Skeletal muscle cell (primary cell): ENCODE measurements at regions not wholly inside any gene's neighbourhood (a gene's known extent, or its start where the extent isn't known, plus 50 kb on each side); places are given as distances from the start of the nearest gene placed in this dataset.
"Not testable (repeated sequence)": the region's sequence is repeated elsewhere in the genome, so short reads cannot be mapped to it uniquely, and the experiment has no call there.

Experiments used
- DNase-seq: peaks from one replicate; pipeline ENCODE4 v3.0.0-alpha.2; 2010; ENCODE audit warnings: low read depth
- H3K4me3 ChIP-seq: 2 replicates; pipeline ENCODE4 v1.5.1; 2011; ENCODE audit warnings: low read depth, mild to moderate bottlenecking, control low read depth, low read length, moderate library complexity

DNA sequence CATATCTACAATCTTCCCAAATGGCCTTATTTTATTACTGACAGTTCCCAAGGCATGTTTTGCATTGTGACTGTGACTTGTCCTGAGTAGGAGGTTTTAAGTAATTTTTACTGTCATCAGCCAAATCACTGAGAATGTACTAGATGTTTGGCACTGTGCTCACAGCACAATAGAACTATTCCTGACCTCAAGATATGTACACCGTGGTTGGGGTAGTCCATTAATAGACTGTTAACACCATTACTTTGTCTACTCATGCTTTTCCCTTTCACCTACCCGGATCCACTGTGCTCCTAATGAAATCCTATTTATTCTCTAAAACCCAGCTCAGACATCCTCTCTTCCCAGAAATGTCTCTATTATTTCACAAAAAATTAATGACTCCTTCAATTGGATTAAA lies 168.7 kb upstream of the TENM4 start:
- no peak overlapping the region for H3K4me3 ChIP-seq
- no peak for DNase-seq

DNA sequence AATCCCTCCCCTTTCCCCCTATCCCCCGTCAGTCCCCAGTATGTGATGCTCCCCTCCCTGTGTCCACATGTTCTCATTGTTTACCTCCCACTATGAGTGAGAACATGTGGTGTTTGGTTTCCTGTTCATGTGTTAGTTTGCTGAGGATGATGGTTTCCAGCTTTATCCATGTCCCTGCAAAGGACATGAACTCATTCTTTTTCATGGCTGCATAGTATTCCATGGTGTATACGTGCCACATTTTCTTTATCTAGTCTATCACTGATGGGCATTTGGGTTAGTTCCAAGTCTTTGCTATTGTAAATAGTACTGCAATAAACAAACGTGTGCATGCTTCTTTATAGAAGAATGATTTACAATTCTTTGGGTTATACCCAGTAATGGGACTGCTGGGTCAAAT lies 165.6 kb upstream of the TENM4 start:
- H3K4me3 ChIP-seq, DNase-seq: not testable (repeated sequence)

- no peak overlapping the region for H3K4me3 ChIP-seq
- DNase-seq: no peak
Measured at GRCh38 chr11:79600711-79601110, 159.9 kb upstream of the TENM4 start.

DNA sequence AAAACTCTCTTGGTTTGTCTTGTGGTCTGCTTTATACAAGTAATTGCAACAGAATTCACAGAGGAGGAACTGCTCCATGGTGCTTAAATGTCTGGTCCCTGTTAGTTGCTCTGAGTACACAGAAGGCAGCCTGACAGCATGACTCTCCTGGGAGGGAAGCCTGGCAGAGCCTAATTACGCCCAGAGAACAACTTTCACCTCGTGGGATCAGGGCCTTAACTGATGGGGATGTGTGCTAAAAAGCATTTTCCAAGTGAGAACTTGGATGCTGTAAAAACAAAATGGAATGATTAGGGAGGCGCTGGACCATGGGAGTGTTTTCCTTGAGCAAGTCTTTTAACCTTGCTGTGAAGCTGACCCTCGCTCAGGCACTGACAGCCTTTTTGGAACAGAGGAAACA lies 154.0 kb upstream of the TENM4 start:
- no peak overlapping the region for H3K4me3 ChIP-seq
- no peak for DNase-seq

- no peak overlapping the region for H3K4me3 ChIP-seq
- DNase-seq: no peak
Measured at GRCh38 chr11:79592824-79593223, 152.0 kb upstream of the TENM4 start.

DNA sequence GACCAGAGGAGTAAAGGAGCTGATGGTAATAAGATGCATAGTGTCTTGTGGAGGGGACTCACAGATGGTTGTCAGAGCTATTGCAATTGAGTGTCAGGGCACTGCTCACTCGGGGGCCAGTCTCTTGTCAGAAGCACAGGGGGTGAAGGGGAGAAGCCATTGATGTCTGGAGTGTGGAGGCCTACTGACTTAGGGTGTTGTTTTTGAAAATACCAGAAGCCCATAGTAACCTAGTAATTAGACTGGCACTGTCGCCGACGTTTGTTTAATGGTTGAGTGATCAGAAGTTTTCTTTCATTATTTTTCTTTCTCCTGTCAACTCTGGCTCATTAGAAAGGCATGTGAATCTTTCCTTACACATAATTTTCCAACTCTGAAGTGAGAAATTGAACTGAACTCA lies 151.6 kb upstream of the TENM4 start:
- DNase-seq: no peak
- no peak overlapping the region for H3K4me3 ChIP-seq

DNA sequence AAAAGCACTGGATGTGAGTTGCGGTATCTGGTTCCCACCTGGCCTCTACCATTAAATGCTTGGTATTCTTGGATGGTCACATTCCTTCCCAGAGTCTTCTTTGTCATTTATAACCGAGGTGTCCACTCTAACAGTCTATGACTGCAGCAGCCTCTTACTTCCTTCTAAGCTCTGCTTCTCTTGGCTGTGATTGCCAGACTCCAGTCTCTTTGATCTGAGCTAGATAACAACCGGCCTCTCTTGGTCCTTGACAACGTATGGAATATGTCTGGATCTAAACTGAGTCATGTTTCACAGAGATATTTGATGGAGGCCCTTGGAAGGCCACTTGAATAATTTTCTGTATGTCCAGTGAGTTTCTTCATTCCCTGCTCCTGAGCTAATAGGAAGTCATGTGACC lies 141.6 kb upstream of the TENM4 start:
- H3K4me3 ChIP-seq: no peak overlapping the region
- no peak for DNase-seq

DNA sequence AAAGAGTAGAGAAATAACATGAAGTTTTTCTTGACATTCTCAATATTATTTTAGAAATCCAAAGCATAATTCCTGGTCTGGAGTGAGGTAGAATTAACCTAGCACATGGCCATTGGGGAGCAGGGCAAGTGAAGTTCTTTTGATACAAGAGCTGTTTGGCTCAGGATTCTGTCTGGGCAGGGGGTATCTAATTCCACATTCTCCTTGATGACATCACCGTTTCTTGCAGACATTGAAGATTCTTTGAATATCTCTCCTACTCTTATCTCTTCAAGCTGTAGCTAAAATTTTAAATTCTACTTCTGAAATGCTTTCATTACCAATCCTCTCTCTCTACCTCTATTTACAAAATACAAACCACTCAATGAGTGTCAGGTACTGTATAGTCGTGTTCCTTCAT lies 138.2 kb upstream of the TENM4 start:
- no peak overlapping the region for H3K4me3 ChIP-seq
- no peak for DNase-seq

DNA sequence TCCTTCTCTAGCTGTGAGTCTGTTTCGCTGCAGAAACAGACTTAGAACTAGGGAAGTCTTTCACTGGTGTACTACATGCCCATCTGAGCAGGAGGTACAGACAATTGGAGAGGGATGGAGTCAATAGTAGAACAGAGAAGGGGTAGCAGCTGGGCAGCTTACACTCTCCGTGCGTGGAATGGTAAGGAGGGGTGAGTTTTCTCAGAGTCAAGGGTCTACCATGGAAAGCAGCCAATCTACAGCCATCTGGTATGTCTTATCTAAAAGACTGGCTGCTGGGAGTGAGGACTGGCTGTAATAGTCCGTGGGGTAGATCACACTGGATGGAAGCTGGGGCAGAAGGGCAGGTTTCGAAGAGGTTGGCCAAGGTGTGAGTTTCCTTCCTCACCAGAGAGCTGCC lies 137.3 kb upstream of the TENM4 start:
- no peak for DNase-seq
- H3K4me3 ChIP-seq: no peak overlapping the region

DNA sequence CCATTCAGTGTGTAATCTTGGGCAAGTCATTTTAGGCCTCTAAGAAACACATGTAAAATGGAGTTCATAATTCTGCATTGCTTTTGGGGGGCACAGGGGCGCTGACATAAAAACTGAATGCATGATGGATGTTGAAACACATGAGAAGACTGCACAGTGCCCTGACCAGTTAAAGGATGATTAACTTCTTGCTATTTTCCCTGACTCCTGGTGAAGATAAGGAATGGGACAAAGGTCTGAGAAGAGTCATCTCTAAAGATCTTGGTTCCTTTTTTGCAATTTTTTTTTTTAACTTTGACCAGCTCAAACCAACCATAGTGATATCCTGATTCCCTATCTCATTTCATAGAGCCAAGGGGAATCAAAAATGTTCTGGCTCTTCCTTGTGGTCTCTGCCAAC lies 134.9 kb upstream of the TENM4 start:
- H3K4me3 ChIP-seq: no peak overlapping the region
- DNase-seq: no peak

GRCh38 chr11:79570104-79570503 lies 129.3 kb upstream of the TENM4 start:
- no peak for DNase-seq
- no peak overlapping the region for H3K4me3 ChIP-seq

- DNase-seq: no peak
- H3K4me3 ChIP-seq: no peak overlapping the region
Measured at GRCh38 chr11:79564288-79564925, 123.6 kb upstream of the TENM4 start.

DNA sequence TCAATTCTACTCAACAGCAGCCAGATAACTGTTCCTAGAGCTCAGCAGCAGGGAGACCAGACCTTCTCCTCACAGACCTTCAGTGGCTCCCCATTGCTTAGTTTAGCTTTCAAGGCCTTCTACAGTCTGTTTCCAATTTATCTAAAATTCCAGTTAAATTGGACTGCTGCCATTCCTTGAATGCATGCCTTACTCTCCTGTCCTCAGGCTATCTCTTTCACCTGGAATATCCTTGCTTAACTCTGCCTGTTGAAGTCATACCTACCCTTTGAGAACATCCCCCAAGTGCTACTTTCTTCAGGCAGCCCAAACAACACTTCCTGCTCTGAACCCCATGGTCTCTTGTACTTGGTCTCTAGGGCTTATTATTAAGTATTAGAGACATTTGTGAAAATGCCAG lies 120.7 kb upstream of the TENM4 start:
- no peak for DNase-seq
- H3K4me3 ChIP-seq: no peak overlapping the region

GRCh38 chr11:79550809-79551208 lies 110.0 kb upstream of the TENM4 start:
- DNase-seq: no peak
- H3K4me3 ChIP-seq: no peak overlapping the region

- H3K4me3 ChIP-seq: no peak overlapping the region
- no peak for DNase-seq
Measured at GRCh38 chr11:79547256-79547655, 106.4 kb upstream of the TENM4 start.

DNA sequence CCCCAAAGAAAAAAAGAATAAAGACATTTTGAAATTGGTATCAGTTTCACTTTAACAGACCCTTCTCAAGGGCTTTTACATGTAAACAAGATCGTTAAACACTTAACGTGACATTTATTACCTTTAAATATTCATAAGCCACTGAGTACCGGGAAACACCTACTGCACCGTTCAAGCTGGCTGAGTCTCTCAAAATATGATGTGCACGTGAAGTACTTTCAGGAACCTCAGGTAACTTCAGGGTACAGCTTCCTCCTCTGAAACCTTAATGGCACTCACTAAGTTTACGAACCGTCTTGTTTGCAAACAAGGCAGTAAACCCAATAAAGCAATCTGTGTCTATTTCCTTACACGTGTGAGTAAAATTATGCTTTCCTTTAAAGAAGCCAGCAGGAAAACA lies 105.5 kb upstream of the TENM4 start:
- no peak overlapping the region for H3K4me3 ChIP-seq
- no peak for DNase-seq

DNA sequence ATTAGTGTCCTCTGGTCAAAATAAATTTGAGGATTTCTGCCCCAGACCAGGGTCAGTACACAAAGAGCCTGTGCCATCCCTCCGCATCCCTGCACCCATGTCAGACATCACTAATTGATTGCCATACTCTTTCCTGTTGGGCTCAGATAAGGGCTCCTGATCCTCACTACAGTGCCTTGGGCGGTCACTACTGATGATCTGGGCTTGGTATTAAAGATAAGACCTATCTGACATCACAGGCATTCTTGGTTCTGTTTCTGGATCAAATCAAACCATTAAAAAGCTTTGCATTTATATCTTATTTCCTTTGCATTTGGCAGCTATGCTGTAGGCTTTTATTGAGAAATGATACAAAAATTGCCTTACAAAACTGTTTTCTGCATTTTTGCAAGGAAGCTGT lies 103.5 kb upstream of the TENM4 start:
- H3K4me3 ChIP-seq: no peak overlapping the region
- no peak for DNase-seq

- no peak overlapping the region for H3K4me3 ChIP-seq
- DNase-seq: no peak
Measured at GRCh38 chr11:79543101-79543500, 102.3 kb upstream of the TENM4 start.

DNA sequence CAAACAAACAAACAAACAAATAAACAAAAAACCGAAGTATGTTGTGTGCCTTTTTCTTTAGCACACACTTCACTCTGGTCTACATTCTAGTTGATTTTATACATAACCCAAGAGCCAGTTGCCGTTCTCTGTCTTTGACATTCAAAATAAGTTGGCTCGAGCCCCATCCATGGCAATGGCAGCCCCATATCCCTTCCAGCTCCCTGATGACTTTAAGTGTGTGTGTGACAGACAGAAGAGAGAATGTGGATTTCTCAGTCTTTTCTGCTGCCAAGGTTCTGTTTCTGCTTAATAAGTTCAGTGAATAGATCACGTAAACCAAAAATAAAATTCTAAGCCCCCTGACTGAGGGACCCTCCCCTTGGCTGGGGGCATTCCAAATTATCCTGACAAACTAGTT lies 100.6 kb upstream of the TENM4 start:
- no peak for DNase-seq
- H3K4me3 ChIP-seq: no peak overlapping the region

DNA sequence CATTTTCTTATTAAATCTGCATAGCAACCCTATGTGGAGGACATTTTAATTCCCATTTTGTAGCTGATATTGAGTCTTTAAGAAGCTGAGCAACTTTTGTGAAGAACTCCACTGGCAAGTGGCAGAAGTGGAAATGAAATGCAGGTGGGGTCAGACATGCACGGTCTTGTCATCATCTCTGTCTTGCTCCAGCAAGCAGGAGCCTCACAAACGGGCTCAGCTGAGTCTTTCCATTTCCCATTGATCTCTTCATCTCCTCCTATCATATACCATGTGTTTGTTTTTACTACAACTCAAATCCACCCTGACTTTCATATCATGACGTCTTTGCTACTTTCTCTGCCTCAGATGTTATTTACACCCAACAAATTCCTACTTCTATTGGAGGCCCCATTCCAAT lies 97.9 kb upstream of the TENM4 start:
- DNase-seq: no peak
- H3K4me3 ChIP-seq: no peak overlapping the region

GRCh38 chr11:79536155-79536917 lies 95.5 kb upstream of the TENM4 start:
- H3K4me3 ChIP-seq: no peak overlapping the region
- no peak for DNase-seq
